Right lobe of liver (tissue), 4 donors: ENCODE measurements at regions not wholly inside any gene's neighbourhood (a gene's known extent, or its start where the extent isn't known, plus 50 kb on each side); places are given as distances from the start of the nearest gene placed in this dataset.

Experiments
- POLR2A ChIP-seq: fragments of 450-650 bp; IDR thresholded peaks from one replicate; pipeline ENCODE4 v1.6.1; 2017; ENCODE audit warnings: antibody characterized with exemption, mild to moderate bottlenecking
- TF ChIP-seq, protein P1 (sequence below), 4 donors: fragments of 200-600 bp in 3 of 4; fragments of 450-650 bp in 1 of 4; IDR thresholded peaks; one replicate each; pipeline versions ENCODE4 v1.5.1 to v1.8.0; 2016 to 2022; ENCODE audit warnings: antibody characterized with exemption in 4 of 4, mild to moderate bottlenecking in 2 of 4
- donor health status: DM: no; HTN: no; CAD: no.
- donor health status: DM: no; HTN: no; CAD: no.
- donor health status: DM: no; HTN: yes; CAD: no.

GRCh38 chr15:35317217-35317616 is 228.7 kb downstream of the DPH6 start:
- TF ChIP-seq, protein P1, sequence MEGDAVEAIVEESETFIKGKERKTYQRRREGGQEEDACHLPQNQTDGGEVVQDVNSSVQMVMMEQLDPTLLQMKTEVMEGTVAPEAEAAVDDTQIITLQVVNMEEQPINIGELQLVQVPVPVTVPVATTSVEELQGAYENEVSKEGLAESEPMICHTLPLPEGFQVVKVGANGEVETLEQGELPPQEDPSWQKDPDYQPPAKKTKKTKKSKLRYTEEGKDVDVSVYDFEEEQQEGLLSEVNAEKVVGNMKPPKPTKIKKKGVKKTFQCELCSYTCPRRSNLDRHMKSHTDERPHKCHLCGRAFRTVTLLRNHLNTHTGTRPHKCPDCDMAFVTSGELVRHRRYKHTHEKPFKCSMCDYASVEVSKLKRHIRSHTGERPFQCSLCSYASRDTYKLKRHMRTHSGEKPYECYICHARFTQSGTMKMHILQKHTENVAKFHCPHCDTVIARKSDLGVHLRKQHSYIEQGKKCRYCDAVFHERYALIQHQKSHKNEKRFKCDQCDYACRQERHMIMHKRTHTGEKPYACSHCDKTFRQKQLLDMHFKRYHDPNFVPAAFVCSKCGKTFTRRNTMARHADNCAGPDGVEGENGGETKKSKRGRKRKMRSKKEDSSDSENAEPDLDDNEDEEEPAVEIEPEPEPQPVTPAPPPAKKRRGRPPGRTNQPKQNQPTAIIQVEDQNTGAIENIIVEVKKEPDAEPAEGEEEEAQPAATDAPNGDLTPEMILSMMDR (IDR thresholded peaks at IDR 0.05) = no peak
- TF ChIP-seq POLR2A = no peak
